IPS-11a (cell line): ENCODE measurements at regions not wholly inside any gene's neighbourhood (a gene's known extent, or its start where the extent isn't known, plus 50 kb on each side); places are given as distances from the start of the nearest gene placed in this dataset.

Experiments used
- H3K4me3 ChIP-seq: one replicate; pipeline ENCODE4 v1.5.1; 2013; ENCODE audit warnings: low read depth, low read length, control low read depth

DNA sequence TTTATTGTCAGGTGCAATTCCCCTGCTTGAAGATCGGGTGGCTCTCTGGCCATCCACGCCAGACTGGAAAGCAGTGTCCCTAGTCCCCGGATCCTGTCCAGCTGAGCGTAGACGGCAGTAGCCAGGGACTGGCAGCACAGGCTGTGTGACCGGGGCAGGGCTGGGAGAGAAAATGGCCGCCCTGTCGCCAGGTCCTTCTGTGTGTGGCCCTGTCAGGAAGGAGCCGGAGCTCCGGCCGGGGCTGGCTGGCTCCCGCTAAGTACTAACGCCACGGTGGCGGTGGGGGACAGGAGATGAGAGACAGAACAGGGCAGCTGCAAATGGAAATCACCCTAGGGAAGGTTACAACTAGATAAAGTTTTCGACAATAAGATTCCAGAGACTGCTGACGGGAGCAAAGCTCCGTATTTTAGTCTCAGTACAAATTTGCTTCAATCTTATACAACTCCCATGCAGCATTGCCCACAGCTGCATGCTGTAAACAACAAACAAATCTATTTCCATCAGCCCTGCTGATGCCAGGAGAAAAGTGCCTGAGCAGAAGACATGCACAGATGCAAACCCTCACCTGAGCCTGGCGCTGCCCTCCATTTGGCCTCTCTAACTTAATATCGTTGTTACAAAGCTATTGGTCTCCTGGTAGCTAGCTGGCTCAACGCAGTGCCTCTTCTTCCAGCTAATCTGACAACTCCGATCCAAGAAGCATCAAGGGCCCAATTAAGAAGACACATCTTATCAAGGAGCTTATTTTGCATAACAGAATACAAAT, 253.0 kb downstream of the TSHZ3 start:
- no peak overlapping the region for H3K4me3 ChIP-seq

DNA sequence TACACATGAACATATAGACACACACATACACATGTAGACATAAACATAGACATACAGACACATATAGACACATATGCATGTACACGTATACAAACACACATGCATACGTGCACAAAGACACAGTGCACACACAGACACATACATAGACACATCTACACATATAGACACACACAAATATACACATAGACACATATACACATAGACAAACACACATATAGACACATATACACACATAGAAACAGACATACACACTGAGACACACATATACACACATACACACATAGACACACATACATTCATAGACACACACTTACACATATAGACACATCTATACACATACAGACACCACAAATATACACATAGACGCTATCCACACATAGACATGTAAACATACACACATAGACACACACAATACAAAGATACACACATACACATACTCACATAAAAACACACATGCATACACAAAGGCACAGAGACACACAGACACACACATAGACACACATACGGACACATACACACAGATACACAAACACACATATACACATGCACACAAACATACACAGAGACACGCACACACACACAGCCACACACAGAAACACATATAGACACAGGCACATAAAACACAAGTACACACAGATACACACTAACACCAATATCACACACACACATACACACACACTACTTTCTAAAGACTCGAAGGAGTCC, 254.0 kb downstream of the TSHZ3 start:
- H3K4me3 ChIP-seq, result no peak overlapping the region

DNA sequence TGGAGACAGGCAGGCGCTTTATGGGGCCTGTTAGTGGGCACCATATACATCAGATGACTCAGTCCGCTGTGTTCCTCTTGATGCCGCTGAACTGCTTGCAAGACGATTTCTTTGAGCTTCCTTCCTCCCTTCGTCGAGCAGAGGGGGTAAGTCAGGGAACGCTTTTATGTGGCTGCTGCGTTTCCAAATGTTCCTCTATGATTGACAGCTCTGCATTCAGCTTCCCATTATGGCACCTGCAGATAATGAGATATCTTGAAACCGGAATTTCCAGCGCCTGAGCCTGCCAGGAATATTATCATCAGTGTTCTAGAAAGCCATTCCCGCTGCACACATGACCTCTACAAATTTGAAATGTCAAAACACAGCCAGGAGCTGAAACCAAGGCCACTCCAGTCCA, 257.0 kb downstream of the TSHZ3 start:
- H3K4me3 ChIP-seq, result no peak overlapping the region

DNA sequence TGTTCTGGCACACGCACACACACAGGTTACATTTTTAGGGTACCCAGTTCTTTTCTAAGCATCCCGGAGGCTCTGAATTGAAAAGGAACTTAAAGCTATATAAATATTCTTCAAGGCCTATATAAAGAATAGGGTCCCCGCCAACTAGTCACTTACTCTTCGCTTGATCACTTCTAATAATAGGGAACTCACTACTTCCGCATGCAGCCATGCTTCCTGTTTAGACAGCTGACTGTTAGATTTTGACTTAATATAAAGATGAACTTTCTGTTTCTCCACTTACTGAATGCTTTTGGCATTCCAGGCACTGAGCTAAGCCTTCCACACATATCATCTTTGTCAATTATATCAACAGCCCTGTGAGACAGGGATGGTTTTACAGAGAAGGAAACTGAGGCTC, 259.6 kb downstream of the TSHZ3 start:
- H3K4me3 ChIP-seq, result no peak overlapping the region

DNA sequence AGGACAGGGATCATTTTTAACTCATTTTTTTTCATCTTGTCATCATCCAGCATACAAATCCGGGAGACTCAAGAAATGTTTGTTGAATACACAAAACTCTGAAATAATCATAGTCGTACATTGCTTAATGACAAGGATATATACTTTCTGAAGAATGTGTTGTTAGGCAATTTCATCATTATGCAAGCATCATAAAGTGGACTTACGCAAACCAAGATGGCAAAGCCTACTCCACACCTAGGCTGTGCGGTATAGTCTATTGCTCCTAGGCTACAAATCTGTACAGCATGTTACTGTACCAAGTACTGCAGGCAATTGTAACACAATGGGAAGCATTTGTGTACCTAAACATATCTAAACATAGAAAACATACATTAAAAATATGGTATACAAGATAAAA, 264.1 kb downstream of the TSHZ3 start:
- H3K4me3 ChIP-seq, result no peak overlapping the region

DNA sequence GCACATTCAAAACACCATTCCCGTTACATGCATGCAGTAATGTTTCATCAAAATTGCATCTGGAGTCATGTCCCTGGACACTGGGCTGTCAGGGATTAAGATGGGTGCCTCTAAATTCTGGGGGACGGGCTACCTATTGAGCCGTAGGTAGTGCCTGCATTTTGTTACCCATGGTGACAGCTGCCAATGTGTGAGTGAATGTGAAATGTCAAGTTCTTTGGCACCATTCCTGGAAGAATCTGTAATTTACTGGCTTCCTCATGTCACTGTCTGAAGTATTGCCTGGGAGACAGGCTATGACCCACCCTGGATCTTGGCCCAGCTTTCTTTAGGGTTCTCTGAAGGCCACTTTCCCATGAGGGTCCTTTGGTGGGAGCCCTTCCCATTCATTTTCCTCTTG, 266.1 kb downstream of the TSHZ3 start:
- no peak overlapping the region for H3K4me3 ChIP-seq

DNA sequence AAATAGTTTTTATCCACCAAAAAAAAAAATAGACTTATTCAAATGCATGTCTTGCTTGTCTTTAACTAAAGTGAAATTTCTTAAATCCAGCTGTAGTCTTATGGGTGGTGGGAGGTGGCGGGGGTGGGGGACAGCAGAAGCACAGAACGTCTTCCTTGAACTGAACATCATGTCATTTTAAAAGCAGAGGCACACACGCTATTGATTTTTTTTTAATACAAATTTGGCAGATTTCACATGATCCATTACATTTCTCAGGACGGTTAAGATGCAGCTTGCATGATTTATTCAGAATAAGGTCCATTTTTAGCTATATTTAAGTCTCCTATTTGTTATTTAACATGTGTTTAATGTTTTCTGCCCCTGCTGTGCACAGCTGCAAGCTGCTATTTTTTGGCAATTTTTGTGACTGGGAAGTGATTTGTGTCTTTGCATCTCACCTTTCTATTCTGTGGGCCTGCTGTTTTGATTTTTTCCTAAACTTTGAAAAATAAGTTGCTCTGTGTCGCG, 274.0 kb downstream of the TSHZ3 start:
- H3K4me3 ChIP-seq, result no peak overlapping the region

DNA sequence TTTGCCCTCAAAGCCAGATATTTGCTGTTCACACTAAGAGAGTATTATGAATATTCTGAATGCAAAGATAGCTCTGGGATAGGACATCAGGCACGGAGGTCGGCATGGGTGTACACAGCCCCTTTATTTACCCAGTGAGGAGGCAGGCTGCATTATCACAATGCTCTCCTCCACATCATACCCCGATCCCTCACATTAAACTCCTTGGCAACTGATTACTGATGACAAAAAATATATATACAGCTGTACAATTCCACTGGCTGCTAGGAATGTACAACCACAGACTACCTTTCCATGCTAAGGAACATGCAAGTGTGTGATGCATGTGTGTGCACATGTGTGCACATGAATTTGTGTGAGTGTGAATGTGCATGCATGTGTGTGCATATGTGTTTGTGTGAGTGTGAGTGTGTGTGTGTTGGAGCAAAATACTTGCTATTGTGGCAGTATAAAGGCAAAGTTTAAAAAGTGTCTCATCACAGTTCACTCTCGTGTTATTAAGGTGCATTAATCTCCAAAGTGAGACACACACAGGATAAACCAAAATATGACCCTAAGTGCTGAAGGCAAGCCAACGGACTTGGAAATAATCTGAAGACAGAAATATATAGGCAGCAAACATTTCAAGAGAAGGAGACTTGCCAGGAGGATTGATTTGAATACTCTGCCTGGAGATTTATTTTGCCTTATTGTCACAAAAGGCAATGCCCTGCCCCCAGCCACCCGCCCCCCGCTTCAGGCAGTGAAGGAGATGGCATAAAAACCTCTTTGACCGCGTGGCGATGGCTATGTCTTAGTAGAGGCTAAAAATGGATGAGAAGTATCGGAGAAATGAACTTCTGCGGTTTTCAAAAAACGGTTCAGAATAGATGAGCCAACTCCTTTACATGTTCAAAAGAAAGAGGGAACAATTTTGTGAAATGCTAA, 274.8 kb downstream of the TSHZ3 start:
- no peak overlapping the region for H3K4me3 ChIP-seq

DNA sequence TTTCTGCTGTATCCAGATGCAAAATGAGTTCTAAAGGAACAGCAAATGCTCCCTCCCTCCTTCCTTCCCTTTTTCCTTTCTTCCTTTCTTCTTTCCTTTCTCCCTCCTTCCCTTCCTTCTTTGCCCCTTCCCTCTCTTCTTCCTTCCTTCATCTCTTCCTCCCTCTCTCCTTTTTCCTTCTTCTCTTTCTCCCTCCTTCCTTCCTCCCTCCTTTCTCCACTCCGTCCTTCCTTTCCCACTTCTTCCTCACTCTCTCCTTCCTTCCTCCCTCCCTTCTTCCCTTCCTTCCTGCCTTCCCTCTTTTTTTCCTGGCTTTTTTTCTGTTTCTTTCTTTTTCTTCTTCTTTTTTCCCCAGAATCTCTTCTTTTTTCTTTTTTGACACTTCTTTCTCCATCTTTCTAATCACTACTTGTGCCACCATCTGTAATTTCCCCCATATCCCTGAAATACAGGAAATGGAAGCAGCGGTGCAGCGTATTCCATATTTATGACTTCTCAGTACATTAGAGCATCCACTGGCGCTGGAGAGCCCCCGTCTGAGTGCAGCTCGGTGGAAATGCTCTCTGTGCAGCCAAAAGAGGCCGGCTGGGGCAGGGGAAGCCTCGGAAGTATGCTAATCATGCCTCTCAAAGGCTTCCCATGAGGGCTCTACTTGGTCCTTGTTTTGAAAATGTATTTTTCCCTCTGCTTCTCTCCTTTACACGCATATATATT, 275.6 kb downstream of the TSHZ3 start:
- H3K4me3 ChIP-seq, result no peak overlapping the region

DNA sequence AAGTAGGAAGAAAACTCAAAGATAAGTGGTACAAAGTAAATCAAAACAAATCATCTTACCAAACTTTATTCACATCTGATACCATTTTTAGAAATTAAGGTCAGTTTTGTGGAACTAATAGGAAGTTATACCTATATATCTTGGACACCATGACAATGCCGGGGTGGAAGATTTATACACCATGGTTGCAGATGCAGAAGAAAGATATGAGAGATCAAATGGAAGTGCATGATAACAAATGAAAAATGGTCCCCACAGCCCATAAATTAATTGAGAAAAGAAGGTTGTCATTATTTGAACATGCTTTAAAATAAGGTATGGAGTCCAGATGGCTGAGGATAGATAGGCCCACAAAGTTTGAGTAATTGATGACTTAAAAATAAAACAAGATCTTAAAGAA, 276.8 kb downstream of the TSHZ3 start:
- no peak overlapping the region for H3K4me3 ChIP-seq

DNA sequence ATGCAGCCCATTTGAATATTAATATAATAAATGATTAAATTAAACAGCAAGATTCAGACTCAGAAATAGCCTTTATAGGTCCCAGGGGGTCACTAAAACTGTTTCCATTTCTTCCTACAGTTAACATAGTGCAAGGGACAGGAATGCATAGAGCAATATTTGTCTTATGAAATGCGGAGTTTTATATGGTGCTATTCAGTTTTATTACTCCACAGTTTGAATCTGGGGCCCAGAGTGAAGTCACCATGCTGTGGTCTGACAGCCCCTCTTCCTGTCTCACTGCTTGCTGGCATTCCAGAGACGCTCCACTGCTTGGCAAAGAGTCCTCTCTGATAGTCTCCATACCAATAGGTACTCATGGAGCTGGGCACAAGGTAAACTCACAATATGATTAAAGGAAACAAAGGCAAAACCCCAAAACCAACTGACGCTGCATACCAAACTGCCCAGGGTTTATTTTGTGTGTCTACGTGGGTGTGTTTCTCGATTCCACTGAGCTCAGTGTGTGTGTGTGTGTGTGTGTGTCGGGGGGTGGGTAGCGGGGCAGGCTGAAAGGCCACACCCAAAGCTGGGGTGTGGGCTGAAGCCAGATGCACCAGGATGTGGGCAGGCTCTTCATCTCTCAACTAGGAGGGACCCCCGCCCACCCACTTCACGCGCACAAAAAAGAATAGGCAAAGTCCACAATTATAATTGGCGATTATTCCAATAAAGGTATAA, 277.9 kb downstream of the TSHZ3 start:
- no peak overlapping the region for H3K4me3 ChIP-seq

DNA sequence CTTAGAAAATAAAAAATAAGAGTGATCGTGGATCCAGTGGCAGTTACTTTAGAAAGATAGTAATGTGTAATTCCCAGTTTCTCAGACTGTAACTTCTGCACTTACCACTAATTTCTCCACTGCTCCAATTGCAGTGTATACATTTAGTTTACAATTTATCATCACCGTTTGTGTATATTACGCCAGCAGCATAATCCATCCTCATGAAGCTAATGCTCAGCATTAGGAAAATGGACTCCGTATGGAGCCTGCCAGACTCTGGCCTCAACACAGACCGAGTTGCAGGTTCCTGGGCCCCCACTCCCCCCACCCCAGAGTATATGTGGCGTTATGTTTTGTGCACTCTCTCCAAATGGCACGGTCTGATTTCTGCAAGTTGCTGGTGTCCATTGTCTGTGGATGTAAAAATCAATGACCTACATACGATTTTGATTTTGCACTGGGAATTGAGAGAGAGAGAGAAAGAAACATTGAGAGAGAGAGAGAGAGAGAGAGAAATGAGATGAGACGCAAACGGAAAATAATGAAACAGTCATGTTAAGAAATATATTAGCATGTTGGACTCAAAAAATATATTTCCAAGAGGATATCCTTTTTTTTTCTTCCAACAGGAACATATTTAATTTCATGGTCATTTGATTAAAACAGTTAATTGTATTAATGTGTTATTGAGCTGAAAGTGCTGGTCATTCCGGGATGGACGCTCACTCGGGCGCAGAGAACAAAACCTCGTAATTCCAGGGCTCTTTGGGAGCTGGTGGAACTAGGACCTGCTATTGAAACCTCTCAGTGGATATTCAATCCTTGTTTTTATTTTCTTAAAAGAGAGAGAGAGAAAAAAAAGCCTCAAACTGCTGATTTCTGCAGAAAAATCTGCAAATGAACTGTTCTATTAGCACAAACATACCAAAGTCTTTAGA, 278.8 kb downstream of the TSHZ3 start:
- no peak overlapping the region for H3K4me3 ChIP-seq

DNA sequence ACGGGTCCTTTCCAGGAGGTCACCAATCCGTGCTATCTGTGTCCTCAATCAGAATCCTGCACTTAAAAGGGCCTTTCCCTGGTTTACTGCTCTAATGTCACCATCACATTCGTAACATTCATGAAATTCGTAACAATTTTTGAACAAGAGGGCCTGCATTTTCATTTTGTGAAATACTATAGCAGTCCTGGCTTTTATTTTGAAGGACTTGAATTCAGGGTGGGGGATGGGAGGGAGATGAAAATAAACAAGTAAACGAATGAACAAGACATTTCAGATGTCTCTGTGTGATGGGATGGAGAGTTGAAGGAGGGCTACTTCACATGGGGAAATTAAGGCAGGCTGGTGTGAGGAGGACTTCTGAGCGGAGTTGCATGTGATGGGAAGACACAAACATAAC, 281.0 kb downstream of the TSHZ3 start:
- H3K4me3 ChIP-seq, result no peak overlapping the region

DNA sequence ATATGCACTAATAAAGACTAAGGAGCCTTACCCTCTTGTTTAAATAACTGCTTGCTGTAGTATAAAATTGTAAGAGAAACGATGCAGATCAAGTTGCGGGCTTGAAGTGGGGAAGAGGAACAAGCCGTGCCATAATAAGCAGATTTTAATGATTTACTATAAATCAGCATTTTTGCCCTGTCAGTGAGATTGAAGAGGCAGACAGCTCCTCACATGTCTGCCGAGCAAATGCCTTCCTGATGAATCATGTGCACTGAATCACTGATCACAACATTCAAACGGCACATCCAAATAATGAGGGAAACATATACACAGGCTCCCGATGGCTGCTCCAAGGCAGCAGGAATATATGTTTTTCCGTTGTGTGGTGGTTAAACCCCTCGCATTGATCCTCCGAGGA, 282.9 kb downstream of the TSHZ3 start:
- no peak overlapping the region for H3K4me3 ChIP-seq

DNA sequence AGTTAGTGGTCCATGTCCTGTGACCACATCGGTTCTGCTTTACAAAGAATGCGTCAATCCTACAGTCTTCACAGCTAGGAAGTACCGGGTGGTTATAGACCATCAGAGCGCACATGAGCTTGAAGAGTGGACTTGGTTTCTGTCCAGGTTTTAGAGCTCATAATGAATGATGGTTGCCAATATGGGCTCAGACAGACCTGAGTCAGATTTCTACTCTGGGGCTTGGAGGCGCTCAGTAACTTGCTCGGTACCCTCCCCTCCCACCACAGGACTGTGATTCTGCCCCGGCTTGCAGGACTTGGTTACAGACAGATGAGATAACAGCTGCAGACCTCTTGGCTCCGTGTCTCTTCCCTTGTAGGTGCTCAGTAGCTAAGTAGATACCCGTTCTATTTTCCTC, 284.7 kb downstream of the TSHZ3 start:
- H3K4me3 ChIP-seq, result no peak overlapping the region

DNA sequence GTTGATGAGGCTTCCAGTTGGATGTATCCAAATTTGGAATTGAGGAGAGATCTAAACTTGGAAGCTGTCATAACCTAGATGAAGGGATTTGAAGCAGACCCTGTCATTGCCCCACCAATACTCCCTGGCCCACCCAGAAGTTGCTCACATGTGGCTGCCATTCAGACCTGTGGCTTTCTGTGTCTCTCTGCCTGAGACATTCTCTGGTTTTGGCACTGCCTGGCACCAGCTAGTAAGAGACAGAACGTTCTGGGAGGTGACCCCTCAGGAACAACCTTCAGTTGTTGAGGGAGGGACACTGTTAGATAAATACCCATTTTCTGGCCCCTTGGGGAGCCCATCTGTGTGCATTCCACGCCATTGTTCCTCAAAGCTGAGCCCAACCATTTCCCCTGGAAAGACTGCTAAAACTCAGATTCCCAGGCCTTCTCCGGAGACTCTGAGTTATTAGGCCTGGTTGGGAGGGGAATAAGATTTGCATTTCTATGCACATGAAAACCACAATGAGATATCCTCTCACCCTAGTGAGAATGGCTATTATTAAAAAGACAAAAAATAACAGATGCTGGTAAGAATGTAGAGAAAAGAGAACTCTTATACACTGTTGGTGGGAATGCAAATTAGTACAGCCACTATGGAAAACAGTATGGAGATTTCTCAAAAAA, 290.4 kb downstream of the TSHZ3 start:
- no peak overlapping the region for H3K4me3 ChIP-seq

DNA sequence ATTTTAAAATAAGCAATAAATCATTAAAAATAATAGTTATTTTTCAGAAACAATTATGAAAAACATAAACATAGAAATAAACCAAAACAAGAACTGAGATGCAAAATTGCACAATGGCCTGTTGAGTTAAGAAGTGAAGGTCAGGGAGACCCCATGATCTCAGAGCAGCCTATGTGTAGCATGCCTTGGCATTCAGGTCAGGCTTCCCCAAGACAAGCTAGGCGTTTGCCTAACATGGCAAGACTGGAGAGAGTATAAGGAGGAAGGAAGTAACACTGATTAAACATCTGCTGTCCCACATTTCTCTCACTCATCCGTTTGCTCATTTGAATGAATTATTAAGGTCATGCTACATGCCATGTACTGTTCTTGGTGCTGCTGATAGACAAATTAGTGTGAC, 291.8 kb downstream of the TSHZ3 start:
- H3K4me3 ChIP-seq, result no peak overlapping the region

DNA sequence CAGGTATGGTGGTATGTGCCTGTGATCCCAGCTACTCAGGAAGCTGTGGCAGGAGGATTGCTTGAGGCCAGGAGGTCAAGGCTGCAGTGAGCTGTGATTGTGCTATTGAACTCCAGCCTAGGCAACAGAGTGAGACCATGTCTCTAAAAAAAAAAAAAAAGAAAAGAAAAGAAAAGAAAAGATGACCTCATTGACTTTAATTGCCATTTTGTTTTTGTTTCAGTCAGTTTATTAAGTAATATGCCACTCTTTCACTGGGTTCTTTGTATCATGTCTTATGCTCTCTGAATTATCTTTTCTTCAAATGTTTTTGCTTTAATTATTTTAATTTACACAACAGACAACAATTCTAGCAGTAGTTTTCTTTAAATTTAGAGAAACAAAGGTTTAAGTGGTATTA, 293.8 kb downstream of the TSHZ3 start:
- H3K4me3 ChIP-seq, result no peak overlapping the region

DNA sequence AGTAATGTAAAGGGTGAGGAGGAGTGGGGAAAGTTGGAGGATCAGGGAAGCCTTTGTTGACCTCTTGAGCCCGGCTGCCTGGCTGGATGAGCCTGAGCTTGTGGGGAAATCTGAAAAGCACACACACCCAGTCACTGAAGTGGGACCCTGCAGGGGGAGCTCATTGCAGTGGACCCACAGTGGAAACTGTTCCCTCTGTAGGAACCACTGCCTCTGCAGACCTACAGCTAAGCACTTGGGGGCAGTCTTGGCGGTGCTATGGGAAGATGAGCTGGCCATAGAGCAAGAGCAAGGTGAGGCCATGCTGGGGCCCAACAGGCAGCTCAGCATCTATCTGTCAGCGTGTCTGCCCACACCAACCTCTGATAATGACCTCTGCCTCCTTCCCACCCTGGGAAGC, 294.8 kb downstream of the TSHZ3 start:
- H3K4me3 ChIP-seq, result no peak overlapping the region
